ENCODE measurements at regions not wholly inside any gene's neighbourhood (a gene's known extent, or its start where the extent isn't known, plus 50 kb on each side); places are given as distances from the start of the nearest gene placed in this dataset.
"Not testable (repeated sequence)": the region's sequence is repeated elsewhere in the genome, so short reads cannot be mapped to it uniquely, and the experiment has no call there.

GRCh38 chr1:146729642-146730344 is 208.3 kb upstream of the NBPF12 start:
- FAIRE-seq; DNase-seq (ENCODE audit: low spot score in 2 of 2): not testable (repeated sequence)

- not testable (repeated sequence) for FAIRE-seq; DNase-seq (ENCODE audit: low spot score in 2 of 2)
Measured at GRCh38 chr1:146715054-146715453, 223.1 kb upstream of the NBPF12 start.

GRCh38 chr1:146710838-146711521 is 227.1 kb upstream of the NBPF12 start:
- DNase-seq (ENCODE audit: low spot score in 2 of 2); FAIRE-seq: not testable (repeated sequence)

GRCh38 chr1:146709302-146709701 is 228.8 kb upstream of the NBPF12 start:
- DNase-seq (ENCODE audit: low spot score in 2 of 2); FAIRE-seq: not testable (repeated sequence)

- FAIRE-seq; DNase-seq (ENCODE audit: low spot score in 2 of 2): not testable (repeated sequence)
Measured at GRCh38 chr1:146704162-146704724, 233.9 kb upstream of the NBPF12 start.

GRCh38 chr1:146701320-146701719 is 236.8 kb upstream of the NBPF12 start:
- DNase-seq (ENCODE audit: low spot score in 2 of 2); FAIRE-seq: not testable (repeated sequence)

GRCh38 chr1:146695388-146695787 is 242.7 kb upstream of the NBPF12 start:
- FAIRE-seq; DNase-seq (ENCODE audit: low spot score in 2 of 2): not testable (repeated sequence)

- FAIRE-seq; DNase-seq (ENCODE audit: low spot score in 2 of 2): not testable (repeated sequence)
Measured at GRCh38 chr1:146691798-146692197, 246.3 kb upstream of the NBPF12 start.

- not testable (repeated sequence) for FAIRE-seq; DNase-seq (ENCODE audit: low spot score in 2 of 2)
Measured at GRCh38 chr1:146688893-146689292, 249.2 kb upstream of the NBPF12 start.

- FAIRE-seq; DNase-seq (ENCODE audit: low spot score in 2 of 2): not testable (repeated sequence)
Measured at GRCh38 chr1:146686777-146687366, 251.3 kb upstream of the NBPF12 start.

- not testable (repeated sequence) for DNase-seq (ENCODE audit: low spot score in 2 of 2); FAIRE-seq
Measured at GRCh38 chr1:146683126-146683429, 255.0 kb upstream of the NBPF12 start.

GRCh38 chr1:146682227-146683125 is 255.6 kb upstream of the NBPF12 start:
- not testable (repeated sequence) for DNase-seq (ENCODE audit: low spot score in 2 of 2); FAIRE-seq

GRCh38 chr1:146673729-146674299 is 264.3 kb upstream of the NBPF12 start:
- FAIRE-seq; DNase-seq (ENCODE audit: low spot score in 2 of 2): not testable (repeated sequence)

- FAIRE-seq, result not testable (repeated sequence)
Measured at GRCh38 chr1:146672608-146673007, 265.5 kb upstream of the NBPF12 start.

GRCh38 chr1:146671588-146671987 is 266.5 kb upstream of the NBPF12 start:
- DNase-seq (ENCODE audit: low spot score in 2 of 2), result not testable (repeated sequence)

More at GRCh38 chr1:146672608-146673007, 265.5 kb upstream of the NBPF12 start:
- not testable (repeated sequence) for DNase-seq (ENCODE audit: low spot score in 2 of 2)

GRCh38 chr1:146670832-146671566 is 267.1 kb upstream of the NBPF12 start:
- DNase-seq (ENCODE audit: low spot score in 2 of 2); FAIRE-seq: not testable (repeated sequence)

More at GRCh38 chr1:146671588-146671987, 266.5 kb upstream of the NBPF12 start:
- FAIRE-seq, result not testable (repeated sequence)

GRCh38 chr1:146666275-146666674 is 271.8 kb upstream of the NBPF12 start:
- DNase-seq (ENCODE audit: low spot score in 2 of 2); FAIRE-seq: not testable (repeated sequence)

GRCh38 chr1:146660242-146660641 is 277.9 kb upstream of the NBPF12 start:
- DNase-seq (ENCODE audit: low spot score in 2 of 2), result not testable (repeated sequence)

More at GRCh38 chr1:146660242-146660641, 277.9 kb upstream of the NBPF12 start:
- not testable (repeated sequence) for FAIRE-seq

All from frontal cortex (tissue), 3 donors.